DOHH2 (cell line): ENCODE measurements at regions not wholly inside any gene's neighbourhood (a gene's known extent, or its start where the extent isn't known, plus 50 kb on each side); places are given as distances from the start of the nearest gene placed in this dataset.

Experiments used
- H3F3A ChIP-seq: fragments of 200-600 bp; sonication (generic), shearing (Covaris generic); 2 replicates; pipeline ENCODE4 v1.6.0; 2016; ENCODE audit warnings: antibody characterized with exemption, mild to moderate bottlenecking; ENCODE audit not compliant: control insufficient read depth, insufficient read depth
- H3K27ac ChIP-seq: fragments of 200-600 bp; sonication (generic); 2 replicates; pipeline ENCODE4 v1.5.1; 2014; ENCODE audit warnings: low read depth, mild to moderate bottlenecking, low read length, moderate library complexity
- H3K27me3 ChIP-seq: fragments of 200-600 bp; sonication (generic); 2 replicates; pipeline ENCODE4 v1.6.1; 2014; ENCODE audit warnings: mild to moderate bottlenecking, low read length, mixed read lengths; ENCODE audit not compliant: control insufficient read depth
- H3K36me3 ChIP-seq: fragments of 200-600 bp; sonication (generic); 2 replicates; pipeline ENCODE4 v1.6.1; 2014; ENCODE audit warnings: mild to moderate bottlenecking, low read length, moderate library complexity, mixed read lengths; ENCODE audit not compliant: control insufficient read depth
- H3K4me1 ChIP-seq: fragments of 200-600 bp; sonication (generic); 2 replicates; pipeline ENCODE4 v1.6.1; 2014; ENCODE audit warnings: mild to moderate bottlenecking, low read length, mixed read lengths; ENCODE audit not compliant: control insufficient read depth
- H3K4me2 ChIP-seq: fragments of 200-600 bp; sonication (generic); 2 replicates; pipeline ENCODE4 v1.6.0; 2014; ENCODE audit warnings: mild to moderate bottlenecking, low read length, moderate library complexity
- H3K4me3 ChIP-seq: fragments of 200-600 bp; sonication (generic); 2 replicates; pipeline ENCODE4 v1.5.1; 2014; ENCODE audit warnings: mild to moderate bottlenecking, low read length, mixed read lengths
- H3K79me2 ChIP-seq: fragments of 200-600 bp; sonication (generic); 2 replicates; pipeline ENCODE4 v1.6.1; 2014; ENCODE audit warnings: mild to moderate bottlenecking, low read length, mixed read lengths; ENCODE audit not compliant: control insufficient read depth
- H3K9me2 ChIP-seq: fragments of 200-600 bp; sonication (generic); replicated peaks from 2 replicates; pipeline ENCODE4 v1.6.1; 2014; ENCODE audit warnings: mild to moderate bottlenecking, low read length, mixed read lengths; ENCODE audit not compliant: control insufficient read depth
- H3K9me3 ChIP-seq: fragments of 200-600 bp; sonication (generic); 2 replicates; pipeline ENCODE4 v1.6.1; 2014; ENCODE audit warnings: antibody characterized with exemption, low read length, mixed read lengths; ENCODE audit not compliant: control insufficient read depth, insufficient read depth
- H4K20me1 ChIP-seq: fragments of 200-600 bp; sonication (generic); 2 replicates; pipeline ENCODE4 v1.6.0; 2014; ENCODE audit warnings: low read depth, mild to moderate bottlenecking, antibody characterized with exemption, low read length, moderate library complexity; ENCODE audit not compliant: control insufficient read depth, insufficient read depth
- CTCF ChIP-seq: fragments of 200-600 bp; sonication (generic); IDR thresholded peaks from one replicate; pipeline ENCODE4 v1.5.1; 2014; ENCODE audit warnings: antibody characterized with exemption, mild to moderate bottlenecking, low read depth, low read length; ENCODE audit not compliant: poor library complexity, severe bottlenecking
- EZH2phosphoT487 ChIP-seq: fragments of 200-600 bp; sonication (generic); IDR thresholded peaks from 2 replicates; pipeline ENCODE4 v1.6.1; 2017; ENCODE audit warnings: borderline replicate concordance, mild to moderate bottlenecking, antibody characterized with exemption, low read length, moderate library complexity, mixed read lengths

- H3K27me3 ChIP-seq: no peaks in the 10 kb centered on the region
- no peaks in the 10 kb centered on the region for H3K9me3 ChIP-seq
- no peaks in the 10 kb centered on the region for H4K20me1 ChIP-seq
- H3K9me2 ChIP-seq: no peaks in the 10 kb centered on the region
- H3F3A ChIP-seq: no peaks in the 10 kb centered on the region
- no peaks in the 10 kb centered on the region for H3K79me2 ChIP-seq
- H3K27ac ChIP-seq: no peak overlapping the region
- H3K36me3 ChIP-seq: no peaks in the 10 kb centered on the region
- no peaks in the 10 kb centered on the region for H3K4me1 ChIP-seq
- H3K4me2 ChIP-seq: no peak overlapping the region
- no peak overlapping the region for H3K4me3 ChIP-seq
- TF ChIP-seq CTCF (no peak), EZH2phosphoT487 (no peak)
Observed at GRCh38 chr6:95288251-95288650, 289.1 kb upstream of the MANEA start.

GRCh38 chr6:95292011-95292410 lies 285.3 kb upstream of the MANEA start:
- TF ChIP-seq EZH2phosphoT487: no peak
- TF ChIP-seq CTCF: no peak

GRCh38 chr6:95293257-95293656 lies 284.1 kb upstream of the MANEA start:
- no peaks in the 10 kb centered on the region for H3F3A ChIP-seq
- no peak overlapping the region for H3K4me3 ChIP-seq
- TF ChIP-seq CTCF (no peak), EZH2phosphoT487 (no peak)
- H3K27ac ChIP-seq: no peak overlapping the region
- no peak overlapping the region for H3K4me2 ChIP-seq
- H3K9me3 ChIP-seq: no peaks in the 10 kb centered on the region
- H4K20me1 ChIP-seq: no peaks in the 10 kb centered on the region
- no peaks in the 10 kb centered on the region for H3K4me1 ChIP-seq
- H3K27me3 ChIP-seq: no peaks in the 10 kb centered on the region
- no peaks in the 10 kb centered on the region for H3K36me3 ChIP-seq
- no peaks in the 10 kb centered on the region for H3K9me2 ChIP-seq
- H3K79me2 ChIP-seq: no peaks in the 10 kb centered on the region

More at GRCh38 chr6:95292011-95292410, 285.3 kb upstream of the MANEA start:
- no peak overlapping the region for H3K4me2 ChIP-seq
- H3K9me2 ChIP-seq: no peaks in the 10 kb centered on the region
- H3K27ac ChIP-seq: no peak overlapping the region
- no peaks in the 10 kb centered on the region for H3K4me1 ChIP-seq
- no peaks in the 10 kb centered on the region for H3K36me3 ChIP-seq
- H3F3A ChIP-seq: no peaks in the 10 kb centered on the region
- no peaks in the 10 kb centered on the region for H3K27me3 ChIP-seq
- H3K9me3 ChIP-seq: no peaks in the 10 kb centered on the region
- H3K79me2 ChIP-seq: no peaks in the 10 kb centered on the region
- H3K4me3 ChIP-seq: no peak overlapping the region
- no peaks in the 10 kb centered on the region for H4K20me1 ChIP-seq

- no peak overlapping the region for H3K27ac ChIP-seq
- no peaks in the 10 kb centered on the region for H3K4me1 ChIP-seq
Observed at GRCh38 chr6:95294043-95294442, 283.3 kb upstream of the MANEA start.

More at GRCh38 chr6:95294043-95294442, 283.3 kb upstream of the MANEA start:
- Histone ChIP-seq H3F3A (no peaks in the 10 kb centered on the region), H4K20me1 (no peaks in the 10 kb centered on the region), H3K27me3 (no peaks in the 10 kb centered on the region), H3K9me2 (no peaks in the 10 kb centered on the region), H3K36me3 (no peaks in the 10 kb centered on the region), H3K9me3 (no peaks in the 10 kb centered on the region), H3K79me2 (no peaks in the 10 kb centered on the region), H3K4me2 (no peak overlapping the region), H3K4me3 (no peak overlapping the region)
- TF ChIP-seq CTCF: no peak
- no peak for TF ChIP-seq EZH2phosphoT487
